22Rv1 (cell line): ENCODE measurements at regions not wholly inside any gene's neighbourhood (a gene's known extent, or its start where the extent isn't known, plus 50 kb on each side); places are given as distances from the start of the nearest gene placed in this dataset.

ENCODE experiments used
- H3K27ac ChIP-seq: fragments of 450-650 bp; 2 replicates; pipeline ENCODE4 v1.5.1; 2017
- ZFX ChIP-seq: fragments of 450-650 bp; IDR thresholded peaks from 2 replicates; pipeline ENCODE4 v1.6.1; 2017; ENCODE audit warnings: antibody characterized with exemption, borderline replicate concordance
- TF ChIP-seq, protein P1 (sequence below): fragments of 450-650 bp; IDR thresholded peaks from 2 replicates; pipeline ENCODE4 v1.5.1; 2017; ENCODE audit warnings: mild to moderate bottlenecking

DNA sequence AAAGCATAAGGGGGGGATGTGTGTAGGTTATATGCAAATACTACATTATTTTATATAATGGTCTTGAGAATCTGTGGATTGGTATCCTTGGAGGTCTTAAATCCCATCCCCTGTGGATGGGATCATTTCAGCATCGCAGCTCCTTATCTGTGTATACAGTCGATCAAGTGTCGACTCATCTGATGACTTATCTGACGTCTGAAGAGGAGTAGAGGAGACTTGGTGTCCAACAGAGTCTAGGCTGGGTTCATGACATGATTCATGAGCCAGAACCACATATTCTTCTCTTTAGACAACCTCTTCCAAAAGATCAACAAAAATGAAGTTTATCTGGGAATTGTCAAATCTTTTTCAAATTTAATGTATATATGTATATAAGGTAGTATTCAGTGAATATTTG lies 220.7 kb downstream of the NR2F2 start:
- no peak overlapping the region for H3K27ac ChIP-seq
- TF ChIP-seq, protein P1, sequence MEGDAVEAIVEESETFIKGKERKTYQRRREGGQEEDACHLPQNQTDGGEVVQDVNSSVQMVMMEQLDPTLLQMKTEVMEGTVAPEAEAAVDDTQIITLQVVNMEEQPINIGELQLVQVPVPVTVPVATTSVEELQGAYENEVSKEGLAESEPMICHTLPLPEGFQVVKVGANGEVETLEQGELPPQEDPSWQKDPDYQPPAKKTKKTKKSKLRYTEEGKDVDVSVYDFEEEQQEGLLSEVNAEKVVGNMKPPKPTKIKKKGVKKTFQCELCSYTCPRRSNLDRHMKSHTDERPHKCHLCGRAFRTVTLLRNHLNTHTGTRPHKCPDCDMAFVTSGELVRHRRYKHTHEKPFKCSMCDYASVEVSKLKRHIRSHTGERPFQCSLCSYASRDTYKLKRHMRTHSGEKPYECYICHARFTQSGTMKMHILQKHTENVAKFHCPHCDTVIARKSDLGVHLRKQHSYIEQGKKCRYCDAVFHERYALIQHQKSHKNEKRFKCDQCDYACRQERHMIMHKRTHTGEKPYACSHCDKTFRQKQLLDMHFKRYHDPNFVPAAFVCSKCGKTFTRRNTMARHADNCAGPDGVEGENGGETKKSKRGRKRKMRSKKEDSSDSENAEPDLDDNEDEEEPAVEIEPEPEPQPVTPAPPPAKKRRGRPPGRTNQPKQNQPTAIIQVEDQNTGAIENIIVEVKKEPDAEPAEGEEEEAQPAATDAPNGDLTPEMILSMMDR = no peak
- no peak for TF ChIP-seq ZFX

DNA sequence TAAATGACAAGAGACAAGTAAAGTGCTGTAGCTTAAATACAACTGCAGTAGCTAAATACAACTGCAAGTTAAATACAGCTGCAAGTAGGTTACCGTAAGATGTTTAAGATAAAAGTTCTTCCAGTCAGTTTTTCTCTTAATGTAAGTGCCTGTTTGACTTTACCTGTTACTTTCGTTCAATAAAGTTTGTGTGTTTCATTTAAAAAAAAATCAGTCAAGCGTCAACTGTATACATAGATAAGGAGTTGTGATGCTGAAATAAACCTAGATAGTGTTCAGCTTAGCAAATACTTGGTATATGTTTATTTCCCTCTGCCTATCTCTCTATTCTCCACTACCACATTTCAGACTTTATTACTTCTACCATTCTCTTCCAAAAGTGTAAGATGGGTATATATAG lies 221.2 kb downstream of the NR2F2 start:
- TF ChIP-seq, protein P1 = no peak
- no peak for TF ChIP-seq ZFX
- H3K27ac ChIP-seq = no peak overlapping the region

DNA sequence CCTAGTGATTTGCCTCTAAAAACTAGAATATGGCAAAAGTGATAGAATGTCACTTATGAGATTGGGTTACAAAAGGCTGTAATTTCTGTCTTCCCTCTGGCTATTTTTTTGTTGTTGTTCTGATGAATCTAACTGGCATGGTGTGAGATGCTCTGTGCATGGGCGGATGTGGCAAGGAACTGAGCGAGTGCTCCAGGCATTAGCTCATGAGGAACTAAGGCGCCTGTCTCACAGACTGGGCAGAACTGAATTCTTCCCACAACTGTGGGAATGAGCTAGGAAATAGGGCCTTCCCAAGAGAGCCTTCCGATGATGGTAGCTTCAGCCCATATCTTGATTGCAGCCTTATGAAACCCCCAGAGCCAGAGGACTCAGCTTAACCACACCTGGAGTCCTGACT lies 222.5 kb downstream of the NR2F2 start:
- TF ChIP-seq ZFX = no peak
- TF ChIP-seq, protein P1 = no peak
- H3K27ac ChIP-seq = no peak overlapping the region

DNA sequence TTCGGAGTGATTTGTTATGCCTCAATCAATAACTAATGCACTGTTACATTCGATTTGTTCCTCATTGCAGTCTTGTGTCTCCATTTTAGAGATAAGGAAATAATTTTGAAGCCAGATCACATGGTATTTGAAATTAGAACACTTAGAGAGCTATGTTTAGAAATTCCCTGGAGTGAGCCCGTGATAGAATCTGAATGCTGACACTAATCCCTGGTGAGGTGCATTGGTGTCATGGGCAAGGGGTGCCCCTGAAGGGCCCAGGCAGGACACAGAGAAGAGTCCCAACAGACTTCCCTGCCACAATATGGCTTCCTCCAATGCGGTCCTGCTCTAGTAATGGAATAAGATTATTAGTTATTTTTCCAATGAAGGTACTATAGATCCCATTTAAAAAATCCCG lies 223.0 kb downstream of the NR2F2 start:
- H3K27ac ChIP-seq = no peak overlapping the region
- TF ChIP-seq, protein P1 = no peak

DNA sequence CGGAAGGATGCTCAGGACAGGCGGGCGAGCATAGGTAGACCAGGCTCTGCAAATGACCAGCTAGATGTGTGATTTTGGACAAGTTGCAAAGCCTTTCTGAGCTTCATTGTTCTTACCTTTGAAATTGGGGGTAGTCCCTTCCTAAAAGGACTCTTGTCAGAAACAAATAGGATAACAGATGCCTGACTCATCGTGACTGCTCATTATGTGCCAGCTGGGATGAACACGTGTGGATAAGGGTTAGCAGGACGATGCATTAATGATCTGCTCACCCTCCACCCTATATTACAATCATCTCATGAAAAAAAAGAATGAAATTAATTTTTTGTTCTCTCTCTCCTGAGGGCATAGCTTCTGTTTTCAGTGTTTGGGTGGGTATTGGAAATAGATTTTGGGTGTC lies 223.4 kb downstream of the NR2F2 start:
- no peak overlapping the region for H3K27ac ChIP-seq
- no peak for TF ChIP-seq ZFX
- TF ChIP-seq, protein P1 = no peak

DNA sequence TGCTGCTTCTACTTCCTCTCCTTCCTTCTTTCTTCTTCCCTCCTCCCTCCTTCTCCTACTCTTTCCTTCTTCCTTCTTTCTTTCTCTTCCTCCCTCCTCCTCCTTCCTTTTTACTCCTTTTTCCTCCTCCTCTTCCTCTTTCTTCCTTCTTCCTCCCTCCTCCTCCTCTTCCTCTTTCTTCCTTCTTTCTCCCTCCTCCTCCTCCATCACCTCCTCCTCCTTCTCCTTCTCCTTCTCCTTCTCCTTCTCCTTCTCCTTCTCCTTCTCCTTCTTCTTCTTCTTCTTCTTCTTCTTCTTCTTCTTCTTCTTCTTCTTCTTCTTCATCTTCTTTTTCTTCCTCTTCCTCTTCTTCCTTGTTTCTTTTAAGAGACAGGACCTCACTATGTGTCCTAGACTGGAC lies 224.0 kb downstream of the NR2F2 start:
- H3K27ac ChIP-seq = no peak overlapping the region
- TF ChIP-seq, protein P1 = no peak
- TF ChIP-seq ZFX = no peak

DNA sequence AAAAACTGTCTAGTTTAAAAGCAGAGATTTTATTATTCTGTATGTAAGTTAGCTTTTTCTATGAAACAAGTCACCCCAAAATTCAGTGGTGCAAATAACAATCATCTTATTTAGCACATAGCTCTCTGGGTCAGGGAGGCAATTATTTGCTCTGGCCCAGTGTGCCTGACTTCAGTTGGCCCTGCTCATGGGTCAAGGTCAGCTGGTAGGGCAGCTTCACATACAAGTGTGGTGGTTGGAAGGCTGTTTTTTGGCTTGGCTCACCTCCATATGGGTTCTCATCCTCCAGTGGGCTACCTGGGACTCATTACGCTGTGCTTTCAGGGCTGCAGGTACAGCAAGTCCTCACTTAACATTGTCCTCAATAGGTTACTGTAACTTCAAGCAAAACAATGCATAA lies 228.6 kb downstream of the NR2F2 start:
- no peak overlapping the region for H3K27ac ChIP-seq
- no peak for TF ChIP-seq ZFX
- TF ChIP-seq, protein P1 = no peak
